GM13977 (cell line): ENCODE measurements at regions not wholly inside any gene's neighbourhood (a gene's known extent, or its start where the extent isn't known, plus 50 kb on each side); places are given as distances from the start of the nearest gene placed in this dataset.
A peak's percentile ranks its signal among the peaks of the same experiment; 100 is the strongest.

Experiments used
- DNase-seq: peaks from one replicate; pipeline ENCODE4 v3.0.0; 2012; ENCODE audit warnings: low spot score
- CTCF ChIP-seq: IDR thresholded peaks from 2 replicates; pipeline ENCODE4 v1.5.1; 2012; ENCODE audit warnings: mild to moderate bottlenecking, control low read depth; ENCODE audit not compliant: insufficient read depth; ENCODE audit errors: extremely low read depth, missing control alignments
- in situ Hi-C: fragments of 300-500 bp; cut with MboI; formaldehyde crosslinking; loops from one replicate; pipeline ENCODE4 v1.12.0; 2022; ENCODE audit warnings: low sequenced_read_pairs, low pct_unique_long_range_greater_than_20kb, mixed read lengths, inconsistent platforms; ENCODE audit not compliant: unreplicated experiment

- in situ Hi-C loops, result no loop called here
- no peak for DNase-seq
- TF ChIP-seq CTCF, result no peak
Measured at GRCh38 chr6:76701610-76702009, 629.1 kb upstream of the IMPG1 start.

- in situ Hi-C loops, result no loop called here
- no peak for DNase-seq
- TF ChIP-seq CTCF, result no peak
Measured at GRCh38 chr6:76697585-76697984, 625.1 kb upstream of the IMPG1 start.

- no peak for DNase-seq
- in situ Hi-C loops, result no loop called here
- no peak for TF ChIP-seq CTCF
Measured at GRCh38 chr6:76694795-76695194, 622.3 kb upstream of the IMPG1 start.

- no peak for DNase-seq
- in situ Hi-C loops, result no loop called here
- no peak for TF ChIP-seq CTCF
Measured at GRCh38 chr6:76684875-76685274, 612.4 kb upstream of the IMPG1 start.

GRCh38 chr6:76683985-76684384 lies 611.5 kb upstream of the IMPG1 start:
- no peak for DNase-seq
- in situ Hi-C loops, result no loop called here
- no peak for TF ChIP-seq CTCF

- in situ Hi-C loops, result no loop called here
- no peak for DNase-seq
- TF ChIP-seq CTCF, result peak; percentile 45
Measured at GRCh38 chr6:76682842-76683241, 610.4 kb upstream of the IMPG1 start.

- DNase-seq, result no peak
- no peak for TF ChIP-seq CTCF
- in situ Hi-C loops, result no loop called here
Measured at GRCh38 chr6:76681781-76682180, 609.3 kb upstream of the IMPG1 start.
